ENCODE measurements at regions not wholly inside any gene's neighbourhood (a gene's known extent, or its start where the extent isn't known, plus 50 kb on each side); places are given as distances from the start of the nearest gene placed in this dataset.

- Histone ChIP-seq H3K4me3 (replicated peaks; ENCODE audit: insufficient read depth, low read length) (no peak overlapping the region), H3K27ac (replicated peaks) (no peak overlapping the region), H3K27me3 (ENCODE audit: insufficient read depth, poor library complexity, severe bottlenecking) (no peaks in the 10 kb centered on the region)
- TF ChIP-seq GABPA (IDR thresholded peaks at IDR 0.05; ENCODE audit: low read depth) (no peak), POLR2AphosphoS5 (IDR thresholded peaks at IDR 0.05; ENCODE audit: low read depth) (no peak), CTCF (IDR thresholded peaks at IDR 0.05; ENCODE audit: insufficient read depth, low read length) (no peak), REST (IDR thresholded peaks at IDR 0.05; ENCODE audit: insufficient replicate concordance, low read depth) (no peak), SPI1 (IDR thresholded peaks at IDR 0.05; ENCODE audit: borderline replicate concordance, low read depth) (no peak)
- DNase-seq (ENCODE audit: low read depth in 1 of 2, low spot score in 1 of 2): no peak
Measured at GRCh38 chr14:76669770-76670169, 91.5 kb upstream of the VASH1 start.

GRCh38 chr14:76672123-76672522 lies 89.1 kb upstream of the VASH1 start:
- TF ChIP-seq POLR2AphosphoS5 (IDR thresholded peaks at IDR 0.05; ENCODE audit: low read depth) (no peak), CTCF (IDR thresholded peaks at IDR 0.05; ENCODE audit: insufficient read depth, low read length) (no peak), GABPA (IDR thresholded peaks at IDR 0.05; ENCODE audit: low read depth) (no peak), SPI1 (IDR thresholded peaks at IDR 0.05; ENCODE audit: borderline replicate concordance, low read depth) (no peak), REST (IDR thresholded peaks at IDR 0.05; ENCODE audit: insufficient replicate concordance, low read depth) (no peak)
- no peak for DNase-seq (ENCODE audit: low read depth in 1 of 2, low spot score in 1 of 2)
- Histone ChIP-seq H3K27ac (replicated peaks) (no peak overlapping the region), H3K4me3 (replicated peaks; ENCODE audit: insufficient read depth, low read length) (no peak overlapping the region), H3K27me3 (ENCODE audit: insufficient read depth, poor library complexity, severe bottlenecking) (no peaks in the 10 kb centered on the region)

- Histone ChIP-seq H3K27ac (replicated peaks) (no peak overlapping the region), H3K4me3 (replicated peaks; ENCODE audit: insufficient read depth, low read length) (no peak overlapping the region), H3K27me3 (ENCODE audit: insufficient read depth, poor library complexity, severe bottlenecking) (no peaks in the 10 kb centered on the region)
- TF ChIP-seq POLR2AphosphoS5 (IDR thresholded peaks at IDR 0.05; ENCODE audit: low read depth) (no peak), GABPA (IDR thresholded peaks at IDR 0.05; ENCODE audit: low read depth) (no peak), SPI1 (IDR thresholded peaks at IDR 0.05; ENCODE audit: borderline replicate concordance, low read depth) (no peak), CTCF (IDR thresholded peaks at IDR 0.05; ENCODE audit: insufficient read depth, low read length) (no peak), REST (IDR thresholded peaks at IDR 0.05; ENCODE audit: insufficient replicate concordance, low read depth) (no peak)
- DNase-seq (ENCODE audit: low read depth in 1 of 2, low spot score in 1 of 2): no peak
Measured at GRCh38 chr14:76673261-76673660, 88.0 kb upstream of the VASH1 start.

Data from HL-60 (cell line).